ENCODE measurements at regions not wholly inside any gene's neighbourhood (a gene's known extent, or its start where the extent isn't known, plus 50 kb on each side); places are given as distances from the start of the nearest gene placed in this dataset.

GRCh38 chr1:166295656-166296055 lies 128.9 kb upstream of the FAM78B start:
- Histone ChIP-seq H3K27me3 (ENCODE audit: control insufficient read depth, insufficient read depth, low read length) (no peaks in the 10 kb centered on the region), H3K4me3 (ENCODE audit: low read depth, low read length) (no peak overlapping the region), H3K36me3 (ENCODE audit: control insufficient read depth, insufficient read depth, low read length) (no peaks in the 10 kb centered on the region)
- no peak for DNase-seq (ENCODE audit: low read depth)
- TF ChIP-seq CTCF (IDR thresholded peaks at IDR 0.05; ENCODE audit: insufficient read depth, low read length, poor library complexity, severe bottlenecking): no peak

GRCh38 chr1:166297993-166298392 lies 131.2 kb upstream of the FAM78B start:
- TF ChIP-seq CTCF (IDR thresholded peaks at IDR 0.05; ENCODE audit: insufficient read depth, low read length, poor library complexity, severe bottlenecking): no peak

GRCh38 chr1:166300767-166301166 lies 134.0 kb upstream of the FAM78B start:
- Histone ChIP-seq H3K36me3 (ENCODE audit: control insufficient read depth, insufficient read depth, low read length) (no peaks in the 10 kb centered on the region), H3K4me3 (ENCODE audit: low read depth, low read length) (no peak overlapping the region), H3K27me3 (ENCODE audit: control insufficient read depth, insufficient read depth, low read length) (no peaks in the 10 kb centered on the region)
- DNase-seq (ENCODE audit: low read depth): no peak
- TF ChIP-seq CTCF (IDR thresholded peaks at IDR 0.05; ENCODE audit: insufficient read depth, low read length, poor library complexity, severe bottlenecking): no peak

More at GRCh38 chr1:166297993-166298392, 131.2 kb upstream of the FAM78B start:
- no peak for DNase-seq (ENCODE audit: low read depth)
- Histone ChIP-seq H3K4me3 (ENCODE audit: low read depth, low read length) (no peak overlapping the region), H3K27me3 (ENCODE audit: control insufficient read depth, insufficient read depth, low read length) (no peaks in the 10 kb centered on the region), H3K36me3 (ENCODE audit: control insufficient read depth, insufficient read depth, low read length) (no peaks in the 10 kb centered on the region)

- DNase-seq (ENCODE audit: low read depth): no peak
- Histone ChIP-seq H3K4me3 (ENCODE audit: low read depth, low read length) (no peak overlapping the region), H3K27me3 (ENCODE audit: control insufficient read depth, insufficient read depth, low read length) (no peaks in the 10 kb centered on the region), H3K36me3 (ENCODE audit: control insufficient read depth, insufficient read depth, low read length) (no peaks in the 10 kb centered on the region)
- TF ChIP-seq CTCF (IDR thresholded peaks at IDR 0.05; ENCODE audit: insufficient read depth, low read length, poor library complexity, severe bottlenecking): no peak
These were observed 136.4 kb upstream of the FAM78B start for GRCh38 chr1:166302989-166303758.

- Histone ChIP-seq H3K4me3 (ENCODE audit: low read depth, low read length) (no peak overlapping the region), H3K36me3 (ENCODE audit: control insufficient read depth, insufficient read depth, low read length) (no peaks in the 10 kb centered on the region), H3K27me3 (ENCODE audit: control insufficient read depth, insufficient read depth, low read length) (no peaks in the 10 kb centered on the region)
- no peak for DNase-seq (ENCODE audit: low read depth)
- no peak for TF ChIP-seq CTCF (IDR thresholded peaks at IDR 0.05; ENCODE audit: insufficient read depth, low read length, poor library complexity, severe bottlenecking)
These were observed 137.3 kb upstream of the FAM78B start for GRCh38 chr1:166304131-166304530.

GRCh38 chr1:166305371-166305770 lies 138.6 kb upstream of the FAM78B start:
- DNase-seq (ENCODE audit: low read depth): no peak
- no peak for TF ChIP-seq CTCF (IDR thresholded peaks at IDR 0.05; ENCODE audit: insufficient read depth, low read length, poor library complexity, severe bottlenecking)
- no peaks in the 10 kb centered on the region for H3K27me3 ChIP-seq (ENCODE audit: control insufficient read depth, insufficient read depth, low read length)
- no peaks in the 10 kb centered on the region for H3K36me3 ChIP-seq (ENCODE audit: control insufficient read depth, insufficient read depth, low read length)
- no peak overlapping the region for H3K4me3 ChIP-seq (ENCODE audit: low read depth, low read length)
